ENCODE measurements at regions not wholly inside any gene's neighbourhood (a gene's known extent, or its start where the extent isn't known, plus 50 kb on each side); places are given as distances from the start of the nearest gene placed in this dataset.

GRCh38 chr10:107666214-107666613 is 501.7 kb upstream of the SORCS1 start:
- TF ChIP-seq, protein P1, sequence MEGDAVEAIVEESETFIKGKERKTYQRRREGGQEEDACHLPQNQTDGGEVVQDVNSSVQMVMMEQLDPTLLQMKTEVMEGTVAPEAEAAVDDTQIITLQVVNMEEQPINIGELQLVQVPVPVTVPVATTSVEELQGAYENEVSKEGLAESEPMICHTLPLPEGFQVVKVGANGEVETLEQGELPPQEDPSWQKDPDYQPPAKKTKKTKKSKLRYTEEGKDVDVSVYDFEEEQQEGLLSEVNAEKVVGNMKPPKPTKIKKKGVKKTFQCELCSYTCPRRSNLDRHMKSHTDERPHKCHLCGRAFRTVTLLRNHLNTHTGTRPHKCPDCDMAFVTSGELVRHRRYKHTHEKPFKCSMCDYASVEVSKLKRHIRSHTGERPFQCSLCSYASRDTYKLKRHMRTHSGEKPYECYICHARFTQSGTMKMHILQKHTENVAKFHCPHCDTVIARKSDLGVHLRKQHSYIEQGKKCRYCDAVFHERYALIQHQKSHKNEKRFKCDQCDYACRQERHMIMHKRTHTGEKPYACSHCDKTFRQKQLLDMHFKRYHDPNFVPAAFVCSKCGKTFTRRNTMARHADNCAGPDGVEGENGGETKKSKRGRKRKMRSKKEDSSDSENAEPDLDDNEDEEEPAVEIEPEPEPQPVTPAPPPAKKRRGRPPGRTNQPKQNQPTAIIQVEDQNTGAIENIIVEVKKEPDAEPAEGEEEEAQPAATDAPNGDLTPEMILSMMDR (conservative IDR thresholded peaks at IDR 0.05; ENCODE audit: low read depth, low read length), result no peak
- TF ChIP-seq MAFK (IDR thresholded peaks at IDR 0.05; ENCODE audit: low read depth, low read length), result no peak
- no peak for TF ChIP-seq POLR2A (IDR thresholded peaks at IDR 0.05; ENCODE audit: low read depth, low read length)
- no peak for TF ChIP-seq RCOR1 (IDR thresholded peaks at IDR 0.05; ENCODE audit: insufficient replicate concordance, low read length)
- no peak for TF ChIP-seq RAD21 (IDR thresholded peaks at IDR 0.05; ENCODE audit: low read length)
- TF ChIP-seq SMC3 (IDR thresholded peaks at IDR 0.05; ENCODE audit: low read depth, low read length), result no peak
- TF ChIP-seq ELK1 (IDR thresholded peaks at IDR 0.05; ENCODE audit: borderline replicate concordance, low read depth, low read length), result no peak
- TF ChIP-seq BHLHE40 (IDR thresholded peaks at IDR 0.05; ENCODE audit: low read depth, low read length), result no peak
- no peak for TF ChIP-seq USF2 (IDR thresholded peaks at IDR 0.05; ENCODE audit: low read depth, low read length)
- no peak for TF ChIP-seq NFE2L2 (IDR thresholded peaks at IDR 0.05; ENCODE audit: low read depth, low read length)
- no peak for TF ChIP-seq RFX5 (IDR thresholded peaks at IDR 0.05; ENCODE audit: low read depth, low read length)
- no peak for TF ChIP-seq FOS (IDR thresholded peaks at IDR 0.05; ENCODE audit: low read depth, low read length)
- TF ChIP-seq CEBPB (IDR thresholded peaks at IDR 0.05; ENCODE audit: low read depth, low read length), result no peak

Measured in IMR-90 (cell line).